DMS114 treated with DMSO at 0.1 percent for 48 hours (cell line): ENCODE measurements at regions not wholly inside any gene's neighbourhood (a gene's known extent, or its start where the extent isn't known, plus 50 kb on each side); places are given as distances from the start of the nearest gene placed in this dataset.
"Not testable (repeated sequence)": the region's sequence is repeated elsewhere in the genome, so short reads cannot be mapped to it uniquely, and the experiment has no call there.

Experiments used
- DNase-seq: peaks from one replicate; lab custom pipeline; 2025; ENCODE audit not compliant: unreplicated experiment; lab: John Stamatoyannopoulos, UW

DNA sequence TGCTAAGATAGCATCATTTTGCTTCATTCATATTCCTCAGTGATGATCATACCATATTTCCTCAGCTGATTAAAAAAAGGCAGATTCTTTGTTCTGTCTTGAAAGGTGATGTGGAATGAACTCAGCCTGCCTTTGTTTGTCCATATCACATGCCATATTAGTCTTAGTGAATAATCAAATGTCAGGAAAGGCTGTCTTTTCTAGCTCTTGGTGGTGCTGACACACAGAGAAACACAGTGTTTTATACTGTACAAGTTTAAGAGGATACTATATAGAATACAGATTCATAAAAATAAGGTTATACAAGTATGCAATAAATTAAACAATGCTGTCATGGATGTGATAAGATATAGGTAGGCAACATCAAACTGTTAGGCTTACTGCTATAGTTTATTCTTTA, 97.1 kb upstream of the FAM98A start:
- DNase-seq, result no peak

DNA sequence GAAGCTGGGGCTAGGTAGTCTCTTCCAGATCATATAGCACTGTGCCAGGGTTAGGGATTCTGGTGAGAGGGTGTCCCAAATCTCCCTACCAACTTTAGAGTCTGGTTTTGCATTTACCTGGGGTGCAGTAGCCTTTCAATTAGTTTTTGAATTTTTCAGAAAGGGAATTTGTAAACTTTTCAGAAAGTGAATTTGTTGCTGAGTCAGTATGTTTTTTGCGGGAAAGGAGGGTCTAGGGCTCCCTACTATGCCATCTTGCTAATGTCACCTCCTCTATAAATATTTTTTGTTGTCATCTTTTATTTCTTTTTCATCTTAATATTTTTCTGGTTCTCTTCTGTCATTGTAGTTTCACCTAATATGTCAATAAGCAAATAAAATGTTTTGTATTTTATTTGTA, 95.8 kb upstream of the FAM98A start:
- no peak for DNase-seq

DNA sequence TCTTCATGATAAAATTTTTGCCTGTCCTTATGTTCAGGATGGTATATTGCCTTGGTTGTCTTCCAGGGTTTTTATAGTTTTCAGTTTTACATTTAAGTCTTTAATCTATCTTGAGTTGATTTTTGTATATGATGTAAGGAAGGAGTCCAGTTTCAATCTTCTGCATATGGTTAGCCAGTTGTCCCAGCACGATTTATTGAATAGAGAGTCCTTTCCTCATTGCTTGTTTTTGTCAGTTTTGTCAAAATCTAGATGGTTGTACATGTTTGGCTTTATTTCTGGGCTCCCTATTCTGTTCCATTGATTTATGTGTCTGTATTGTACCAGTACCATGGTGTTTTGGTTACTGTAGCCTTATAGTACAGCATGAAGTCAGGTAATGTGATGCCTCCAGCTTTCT, 91.6 kb upstream of the FAM98A start:
- not testable (repeated sequence) for DNase-seq

DNA sequence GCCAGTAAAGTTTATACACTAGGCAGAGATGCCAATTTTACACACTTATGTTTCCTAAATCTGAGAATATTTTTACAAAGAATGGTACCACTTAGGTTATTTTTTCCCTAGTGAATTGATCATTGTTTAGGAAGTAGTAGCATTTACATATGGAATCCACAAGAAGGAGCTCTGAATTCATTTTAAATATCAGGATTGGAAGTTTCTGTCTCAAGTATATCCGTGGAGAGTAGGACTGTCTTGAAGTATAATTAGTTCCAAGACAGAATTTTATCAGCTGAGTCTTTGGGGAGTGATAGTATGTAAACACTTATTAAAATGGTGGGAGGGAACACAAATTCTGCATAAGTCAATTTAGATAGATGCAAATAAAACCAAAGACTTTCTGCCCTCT, 82.3 kb upstream of the FAM98A start:
- DNase-seq, result peak; percentile 47

DNA sequence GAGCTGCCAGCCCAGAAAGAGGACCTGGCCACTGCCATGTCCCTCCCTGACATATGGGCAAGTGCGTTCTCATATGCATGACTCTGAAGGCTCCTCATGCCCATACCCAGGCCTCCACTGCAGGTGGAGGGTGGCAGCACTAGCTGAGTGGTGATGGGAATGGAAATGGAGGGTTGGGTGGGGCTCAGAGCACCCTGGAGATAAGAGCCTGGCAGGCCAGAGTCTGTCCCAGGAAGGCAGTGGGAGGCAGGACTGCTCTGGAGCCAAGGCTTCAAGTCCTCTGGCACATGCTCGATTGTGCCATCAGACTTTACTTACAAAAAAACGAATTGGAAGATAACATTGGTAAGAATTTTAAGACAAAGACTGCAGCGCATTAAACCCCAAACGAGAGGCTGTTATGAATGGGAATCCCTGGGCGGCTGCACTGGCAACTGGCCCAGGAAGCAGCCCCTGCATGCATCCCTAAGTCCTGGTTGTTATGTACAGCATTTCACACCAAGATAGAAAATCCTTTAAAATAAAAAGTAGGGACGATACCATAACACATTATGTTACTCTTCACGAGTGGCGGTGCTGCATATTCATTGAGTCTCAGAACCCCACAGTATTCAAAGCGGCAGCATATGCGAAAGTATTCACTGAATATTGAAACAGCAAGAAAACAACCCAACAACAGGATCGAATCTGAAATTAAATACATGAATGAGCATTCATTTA, 81.7 kb upstream of the FAM98A start:
- no peak for DNase-seq

DNA sequence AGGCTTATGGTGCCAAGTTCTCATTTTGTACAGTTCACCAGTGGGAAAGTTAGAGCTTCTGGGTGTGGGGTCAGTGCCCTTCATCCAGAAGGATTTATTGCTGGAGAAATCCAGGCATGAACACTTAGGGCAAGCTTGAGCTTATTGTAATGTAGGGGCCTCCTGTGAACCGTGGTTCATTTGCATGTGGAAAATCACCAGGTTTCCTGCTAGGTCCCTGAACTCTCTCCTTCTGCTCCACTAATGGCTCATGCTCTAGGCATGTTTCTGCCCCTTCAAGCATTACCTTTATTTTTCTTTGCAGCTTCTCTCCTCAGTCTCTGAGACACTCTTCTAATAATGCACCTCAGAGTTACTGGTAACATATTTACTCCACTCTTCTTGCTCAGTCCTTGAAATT, 79.3 kb upstream of the FAM98A start:
- no peak for DNase-seq

DNA sequence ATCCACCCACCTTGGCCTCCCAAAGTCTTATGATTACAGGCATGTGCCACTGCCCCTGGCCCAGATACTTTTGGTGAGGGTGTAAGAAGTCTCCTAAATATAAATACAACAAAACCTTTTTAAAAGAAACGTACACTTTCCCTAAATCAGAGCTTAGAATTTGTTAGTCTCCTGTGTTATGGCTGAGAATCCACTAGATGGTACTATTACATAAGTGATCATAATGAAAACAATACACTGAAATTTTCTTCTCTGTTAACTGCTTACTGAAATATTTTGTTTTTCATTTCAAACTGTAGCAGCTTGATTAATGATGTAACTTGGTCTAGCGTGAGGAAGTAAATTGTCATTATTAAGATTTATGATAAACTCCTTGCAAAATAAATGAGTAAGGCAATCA, 74.8 kb upstream of the FAM98A start:
- DNase-seq, result peak; percentile 31

DNA sequence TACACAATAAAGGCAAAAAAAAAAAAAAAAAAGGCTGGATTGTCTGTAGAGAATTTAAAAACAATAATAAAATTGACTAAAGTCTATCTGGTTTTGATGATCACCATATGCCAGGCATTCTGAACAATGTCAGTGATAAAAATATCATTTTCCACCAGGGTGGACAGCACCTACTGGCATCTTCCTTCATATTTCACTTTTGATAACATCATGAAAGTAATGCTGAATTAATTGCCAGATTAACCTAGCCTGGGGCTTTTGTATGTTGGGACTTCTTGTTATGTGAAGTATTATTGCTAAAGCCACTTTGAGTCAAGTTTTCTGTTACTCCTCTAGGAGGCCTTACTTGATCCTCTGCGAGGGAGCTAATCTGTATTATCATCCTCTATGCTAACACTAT, 73.8 kb upstream of the FAM98A start:
- no peak for DNase-seq

DNA sequence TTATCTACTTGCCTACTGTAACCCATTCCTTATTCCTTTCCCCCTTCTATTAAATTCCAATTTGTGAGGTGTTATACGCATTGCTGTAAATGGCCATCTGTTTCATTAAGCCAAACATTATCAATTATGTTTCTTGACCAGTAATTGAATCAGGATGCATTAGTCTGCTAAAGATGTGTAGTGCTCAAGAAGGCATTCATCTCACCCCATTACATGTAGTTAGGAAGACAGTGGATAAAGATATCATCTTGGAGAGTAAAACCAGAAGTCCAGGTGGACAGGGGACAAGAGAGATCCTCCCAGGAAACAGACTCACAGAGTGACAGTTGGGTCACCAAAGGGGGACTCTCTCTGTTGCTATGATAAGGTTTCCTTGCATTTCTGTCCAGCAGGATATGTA, 73.3 kb upstream of the FAM98A start:
- DNase-seq, result no peak

DNA sequence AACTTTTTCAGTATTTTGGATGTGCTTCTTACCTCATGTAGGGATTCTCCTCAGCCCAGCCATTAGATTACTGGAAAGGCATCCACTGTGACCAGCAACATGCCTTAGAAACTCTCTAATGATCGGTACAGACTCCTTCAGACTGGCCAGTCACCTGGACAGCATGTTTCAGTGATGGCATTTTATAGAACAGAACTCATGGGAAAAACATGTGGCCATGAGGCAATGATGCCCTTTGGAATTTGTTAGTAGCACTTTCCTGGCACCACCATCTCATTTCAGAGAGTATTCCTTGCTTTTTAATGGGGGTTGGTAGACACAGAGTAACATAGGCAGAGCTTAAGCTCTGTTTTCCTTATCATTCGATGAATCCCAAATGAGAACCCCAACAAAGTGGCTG, 72.1 kb upstream of the FAM98A start:
- DNase-seq, result no peak

DNA sequence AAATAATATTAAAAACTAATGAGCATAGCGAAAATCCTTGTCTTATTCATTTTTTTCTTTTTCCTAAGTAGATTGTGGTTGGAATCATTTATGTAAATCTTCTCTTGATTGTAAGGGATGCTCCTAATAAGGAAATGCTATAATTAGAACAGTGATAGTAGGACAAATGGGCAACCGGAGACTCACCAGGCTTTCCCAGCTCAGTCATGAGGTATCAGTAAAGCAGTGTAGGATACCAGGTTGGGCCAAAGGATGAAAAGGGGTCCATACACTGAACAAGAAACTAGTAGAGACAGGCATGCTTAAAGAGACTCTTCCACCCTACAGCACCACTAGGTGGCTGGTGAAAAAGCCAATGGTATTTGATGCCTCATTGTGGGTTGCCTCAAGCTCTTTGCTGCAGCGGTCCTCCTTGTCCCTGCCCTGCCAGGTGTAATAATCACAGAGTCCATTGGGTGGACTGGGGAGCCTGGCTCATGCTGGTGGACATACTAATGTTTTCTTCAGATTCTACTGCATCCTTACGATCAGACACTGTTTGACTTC, 71.4 kb upstream of the FAM98A start:
- no peak for DNase-seq

DNA sequence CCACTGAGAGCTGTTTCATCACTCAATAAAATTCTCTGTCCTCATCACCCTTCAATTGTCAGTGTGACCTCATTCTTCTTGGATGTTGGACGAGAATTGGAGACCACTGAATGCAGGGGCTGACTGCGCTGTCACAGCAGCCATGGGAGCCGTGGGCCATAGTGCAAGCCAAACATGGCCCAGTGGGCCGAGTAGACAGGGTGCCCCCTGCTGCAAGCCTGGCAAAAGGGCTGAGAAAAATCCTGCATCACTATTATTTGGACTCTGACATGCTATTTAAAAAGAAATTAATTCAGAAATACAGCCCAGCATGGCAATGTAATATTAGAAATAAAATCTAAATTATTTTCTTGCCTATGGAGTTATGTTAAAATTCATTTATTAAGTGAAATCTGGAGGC, 67.8 kb upstream of the FAM98A start:
- no peak for DNase-seq

DNA sequence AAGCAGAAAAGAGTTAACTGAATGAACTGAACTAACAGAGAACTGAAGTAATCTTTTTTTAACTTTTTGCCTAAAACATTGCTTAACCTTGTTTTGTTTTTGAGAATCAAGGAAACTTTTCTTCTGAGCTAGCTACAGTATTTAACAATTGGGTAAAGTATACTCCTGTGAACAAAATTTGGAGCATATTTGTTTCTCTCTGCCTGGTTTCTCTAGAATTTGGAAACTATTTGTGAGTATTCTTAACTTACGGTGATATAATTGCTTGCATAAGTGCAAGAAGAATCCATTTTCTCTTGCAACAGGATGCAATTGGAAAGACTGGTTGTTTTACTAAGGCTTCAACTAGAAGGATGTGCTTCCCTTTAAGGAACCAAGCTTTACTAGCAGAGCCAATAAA, 65.9 kb upstream of the FAM98A start:
- DNase-seq, result no peak

DNA sequence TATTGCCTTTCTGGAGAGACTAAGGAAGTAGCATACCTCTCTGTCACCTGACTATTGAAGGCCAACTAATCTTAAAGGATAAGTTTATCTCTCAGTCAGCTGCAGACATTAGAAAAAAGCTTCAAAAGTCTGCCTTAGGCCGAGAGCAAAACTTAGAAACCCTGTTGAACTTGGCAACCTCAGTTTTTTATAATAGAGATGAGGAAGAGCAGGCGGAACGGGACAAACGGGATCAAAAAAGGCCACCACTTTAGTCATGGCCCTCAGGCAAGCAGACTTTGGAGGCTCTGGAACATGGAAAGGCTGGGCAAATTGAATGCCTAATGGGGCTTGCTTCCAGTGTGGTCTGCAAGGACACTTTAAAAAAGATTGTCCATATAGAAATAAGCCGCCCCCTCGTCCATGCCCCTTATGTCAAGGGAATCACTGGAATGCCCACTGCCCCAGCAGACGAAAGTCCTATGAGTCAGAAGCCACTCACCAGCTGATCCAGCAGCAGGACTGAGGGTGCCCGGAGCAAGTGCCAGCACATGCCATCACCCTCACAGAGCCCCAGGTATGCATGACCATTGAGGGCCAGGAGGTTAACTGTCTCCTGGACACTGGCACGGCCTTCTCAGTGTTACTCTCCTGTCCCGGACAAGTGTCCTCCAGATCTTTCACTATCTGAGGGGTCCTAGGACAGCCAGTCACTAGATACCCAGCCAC, 61.5 kb upstream of the FAM98A start:
- DNase-seq, result no peak

DNA sequence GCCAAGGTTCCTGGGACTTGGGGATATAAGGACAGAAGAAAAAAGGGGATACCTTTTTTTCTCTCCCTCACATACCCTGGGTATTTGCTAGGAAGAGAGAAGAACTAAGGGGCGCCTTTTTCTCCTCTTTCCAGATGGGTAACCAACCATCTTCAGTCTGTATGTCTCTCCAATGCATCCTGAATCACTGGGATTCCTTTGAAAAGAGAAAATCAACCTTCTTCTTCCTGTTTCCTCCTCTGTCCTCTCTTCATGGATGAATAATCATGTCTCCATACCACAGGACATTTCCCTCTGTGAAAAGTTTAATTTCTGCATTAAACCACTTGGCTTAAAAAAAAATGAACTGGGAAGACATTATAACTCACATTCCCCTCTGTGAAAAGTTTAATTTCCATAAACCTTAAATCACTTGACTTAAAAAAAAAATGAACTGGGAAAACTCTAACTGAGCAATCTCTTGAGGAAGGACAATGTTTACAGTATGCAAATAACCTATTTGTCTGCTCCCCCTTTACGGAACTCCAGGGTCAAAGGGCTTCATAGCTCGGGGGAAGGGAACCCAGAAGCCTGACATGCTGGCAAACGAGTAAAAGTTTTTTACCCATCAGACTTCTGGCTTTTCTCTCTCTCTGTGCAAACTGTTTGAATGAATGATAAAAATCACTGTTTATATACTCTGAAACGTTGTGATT, 56.7 kb upstream of the FAM98A start:
- no peak for DNase-seq

DNA sequence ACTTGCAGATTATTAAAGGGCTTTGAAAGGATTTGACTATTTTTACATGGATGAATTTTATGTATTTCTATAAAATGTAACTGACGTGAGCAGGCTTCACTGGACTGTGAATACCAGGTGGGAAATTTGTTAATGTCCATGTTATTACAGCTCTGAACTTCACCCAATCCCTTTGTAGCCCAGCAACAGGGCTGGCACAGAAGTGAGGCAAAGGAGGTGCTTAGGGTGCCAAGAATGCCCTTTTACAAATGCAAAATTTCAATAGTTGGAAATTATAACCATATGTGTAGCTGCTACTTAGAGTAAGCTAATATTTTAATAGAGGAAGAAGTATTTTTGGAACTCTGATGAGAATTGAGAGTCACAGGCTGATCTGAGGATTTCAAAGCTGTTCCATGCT, 53.7 kb upstream of the FAM98A start:
- no peak for DNase-seq

DNA sequence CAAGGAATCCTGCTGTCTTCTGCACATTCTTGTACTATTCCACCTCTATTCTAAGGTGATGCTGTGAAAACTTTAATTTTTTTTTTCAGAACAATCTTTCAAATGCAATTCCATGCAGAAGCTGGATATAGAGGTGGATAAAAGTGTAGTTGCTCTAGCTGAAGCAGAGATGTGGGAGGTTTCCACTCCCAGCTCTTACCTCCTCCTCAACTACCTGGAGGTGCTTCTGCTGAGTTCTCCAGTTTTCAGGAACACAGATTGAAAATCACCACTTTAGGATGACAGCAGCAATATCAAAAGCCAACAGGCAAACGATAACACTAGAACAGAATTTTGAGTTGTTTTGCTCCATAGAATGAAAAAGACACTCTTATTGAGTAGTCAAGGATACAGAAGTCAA, 51.1 kb upstream of the FAM98A start:
- DNase-seq, result no peak
